ENCODE measurements at regions not wholly inside any gene's neighbourhood (a gene's known extent, or its start where the extent isn't known, plus 50 kb on each side); places are given as distances from the start of the nearest gene placed in this dataset.

DNA sequence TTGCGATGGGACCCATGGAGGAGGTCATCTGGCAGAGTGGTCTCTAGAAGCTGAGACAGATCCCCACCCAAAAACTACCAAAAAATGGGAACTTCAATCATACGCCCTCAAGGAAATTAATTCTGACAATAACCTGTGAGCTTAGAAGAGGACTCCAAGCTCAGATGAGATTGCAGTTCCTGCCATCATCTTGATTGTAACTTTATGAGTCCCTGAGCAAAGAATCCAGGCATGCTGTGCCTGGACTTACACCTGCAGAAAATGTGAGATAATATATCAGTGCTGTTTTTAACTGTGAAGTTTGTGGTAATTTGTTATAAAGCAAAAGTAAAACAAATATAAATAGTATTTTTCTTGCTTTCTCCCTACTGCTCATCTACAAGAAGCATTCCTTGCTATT, 299.6 kb upstream of the MBL2 start:
- Histone ChIP-seq H3K36me3 (ENCODE audit: control insufficient read depth, insufficient read depth, low read length) (no peaks in the 10 kb centered on the region), H3K9ac (ENCODE audit: extremely low read depth, low read length, poor library complexity, severe bottlenecking) (no peak overlapping the region), H3K9me3 (ENCODE audit: control insufficient read depth, low read length) (no peaks in the 10 kb centered on the region), H3K27me3 (ENCODE audit: control insufficient read depth, insufficient read depth, low read length, poor library complexity, severe bottlenecking) (no peaks in the 10 kb centered on the region), H3K4me1 (ENCODE audit: control insufficient read depth, insufficient read depth, low read length) (no peaks in the 10 kb centered on the region), H3K4me3 (ENCODE audit: low read length) (no peak overlapping the region), H3K27ac (ENCODE audit: low read depth, low read length) (no peak overlapping the region)
- H3K27me3 Mint-ChIP-seq (ENCODE audit: insufficient read depth) = no peaks in the 10 kb centered on the region
- no peaks in the 10 kb centered on the region for H3K36me3 Mint-ChIP-seq (ENCODE audit: low read depth)
- no peak for TF ChIP-seq CTCF (conservative IDR thresholded peaks at IDR 0.05)
- WGBS, 2 experiments (ENCODE audit: insufficient coverage in 1 of 2, insufficient read length in 1 of 2) = 94 to 95% methylated on average over 2 of the region's 2 CpGs
- H3K9me3 Mint-ChIP-seq = no peaks in the 10 kb centered on the region
- no peaks in the 10 kb centered on the region for H3K4me1 Mint-ChIP-seq
- no peak for DNase-seq
- H3K27ac Mint-ChIP-seq = no peak overlapping the region
- H3K4me3 Mint-ChIP-seq = no peak overlapping the region

DNA sequence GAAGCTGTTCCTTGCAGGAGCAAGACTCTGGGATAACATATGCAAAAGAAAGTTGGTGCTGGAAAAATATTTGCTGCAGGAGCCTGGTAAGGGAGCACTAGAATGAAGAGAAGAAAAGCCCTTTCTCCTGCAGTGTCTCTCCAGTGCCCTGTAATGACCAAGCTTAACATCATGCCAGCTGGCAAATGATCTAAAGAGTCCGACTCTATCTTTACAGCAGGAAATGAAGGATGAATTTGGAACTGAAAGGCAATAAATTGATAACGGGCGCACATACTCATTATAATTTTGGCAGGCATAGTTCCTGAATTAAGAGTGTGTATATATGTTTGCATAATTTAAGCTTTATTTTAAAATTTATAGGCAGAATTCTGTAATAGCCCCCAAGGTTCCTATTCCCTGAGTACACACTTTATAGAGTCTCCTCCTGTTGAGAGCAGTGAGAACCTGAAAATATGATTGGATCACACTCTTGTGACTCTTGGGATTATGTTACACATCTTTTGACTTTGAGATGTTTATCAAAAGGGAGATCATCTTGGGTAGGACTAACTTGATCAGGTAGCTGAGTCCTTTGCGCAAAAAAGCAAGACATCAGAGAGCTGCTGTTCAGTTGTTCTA, 299.0 kb upstream of the MBL2 start:
- H3K9me3 ChIP-seq (ENCODE audit: control insufficient read depth, low read length) = no peaks in the 10 kb centered on the region
- no peak overlapping the region for H3K27ac Mint-ChIP-seq
- H3K27ac ChIP-seq (ENCODE audit: low read depth, low read length) = no peak overlapping the region
- no peaks in the 10 kb centered on the region for H3K9me3 Mint-ChIP-seq
- H3K36me3 ChIP-seq (ENCODE audit: control insufficient read depth, insufficient read depth, low read length) = no peaks in the 10 kb centered on the region
- no peaks in the 10 kb centered on the region for H3K27me3 ChIP-seq (ENCODE audit: control insufficient read depth, insufficient read depth, low read length, poor library complexity, severe bottlenecking)
- no peaks in the 10 kb centered on the region for H3K27me3 Mint-ChIP-seq (ENCODE audit: insufficient read depth)
- H3K4me1 ChIP-seq (ENCODE audit: control insufficient read depth, insufficient read depth, low read length) = no peaks in the 10 kb centered on the region
- H3K4me1 Mint-ChIP-seq = no peaks in the 10 kb centered on the region
- no peaks in the 10 kb centered on the region for H3K36me3 Mint-ChIP-seq (ENCODE audit: low read depth)
- TF ChIP-seq CTCF (conservative IDR thresholded peaks at IDR 0.05) = no peak
- 93 to 100% methylated on average over 4 of the region's 4 CpGs for WGBS, 2 experiments (ENCODE audit: insufficient coverage in 1 of 2, insufficient read length in 1 of 2)
- DNase-seq = no peak
- H3K9ac ChIP-seq (ENCODE audit: extremely low read depth, low read length, poor library complexity, severe bottlenecking) = no peak overlapping the region
- no peak overlapping the region for H3K4me3 ChIP-seq (ENCODE audit: low read length)
- H3K4me3 Mint-ChIP-seq = no peak overlapping the region

- no peaks in the 10 kb centered on the region for H3K9me3 ChIP-seq (ENCODE audit: control insufficient read depth, low read length)
- Mint-ChIP-seq H3K9me3 (no peaks in the 10 kb centered on the region), H3K27ac (no peak overlapping the region), H3K27me3 (ENCODE audit: insufficient read depth) (no peaks in the 10 kb centered on the region), H3K36me3 (ENCODE audit: low read depth) (no peaks in the 10 kb centered on the region), H3K4me1 (no peaks in the 10 kb centered on the region), H3K4me3 (no peak overlapping the region)
- H3K4me3 ChIP-seq (ENCODE audit: low read length) = no peak overlapping the region
- no peak for DNase-seq
- H3K27me3 ChIP-seq (ENCODE audit: control insufficient read depth, insufficient read depth, low read length, poor library complexity, severe bottlenecking) = no peaks in the 10 kb centered on the region
- no peak for TF ChIP-seq CTCF (conservative IDR thresholded peaks at IDR 0.05)
- H3K9ac ChIP-seq (ENCODE audit: extremely low read depth, low read length, poor library complexity, severe bottlenecking) = no peak overlapping the region
- H3K27ac ChIP-seq (ENCODE audit: low read depth, low read length) = no peak overlapping the region
- H3K36me3 ChIP-seq (ENCODE audit: control insufficient read depth, insufficient read depth, low read length) = no peaks in the 10 kb centered on the region
- no peaks in the 10 kb centered on the region for H3K4me1 ChIP-seq (ENCODE audit: control insufficient read depth, insufficient read depth, low read length)
Measured at GRCh38 chr10:53069013-53069412, 296.4 kb upstream of the MBL2 start.

All from endodermal cell (in vitro differentiated cells).